HepG2 (cell line): ENCODE measurements at regions not wholly inside any gene's neighbourhood (a gene's known extent, or its start where the extent isn't known, plus 50 kb on each side); places are given as distances from the start of the nearest gene placed in this dataset.

Experiments used
- ATAC-seq: fragments of 200-7000 bp; cut with Tn5 transposase; 3 replicates; pipeline ENCODE4 v1.9.1; 2020; ENCODE audit warnings: mild to moderate bottlenecking, moderate library complexity
- BruUV-seq: library from RNA; stranded (reverse); fragments of 400-500 nt; replicated peaks from 2 replicates; lab custom pipeline; 2021; lab: Mats Ljungman, UMichigan
- CTCF ChIA-PET: fragments of 300-600 bp; formaldehyde crosslinking; extraction: SDS; loops from one replicate; lab custom pipeline; 2021; ENCODE audit warnings: low total read pairs, inconsistent platforms, low intra/inter-chr PET ratio; lab: Yijun Ruan, JAX
- POLR2A ChIA-PET: fragments of 350-600 bp; sonication (Branson Sonifier 250); formaldehyde crosslinking; loops from one replicate; lab custom pipeline; 2020; ENCODE audit warnings: antibody characterized with exemption, inconsistent platforms; lab: Yijun Ruan, JAX
- DNase-seq: peaks from one replicate; pipeline ENCODE4 v3.0.0-alpha.2; 2015; ENCODE audit warnings: low spot score
- FAIRE-seq: peaks from 3 replicates; lab custom pipeline; 2011; peaks lifted over from hg19 to GRCh38; lab: Jason Lieb, UNC
- H2AFZ ChIP-seq: one replicate; pipeline ENCODE4 v1.6.1; 2011; ENCODE audit warnings: low read length, inconsistent platforms
- H3K27ac ChIP-seq: fragments of 300-600 bp; 3 replicates; pipeline ENCODE4 v1.8.0; 2011; ENCODE audit warnings: mixed run types, mild to moderate bottlenecking, mixed read lengths, low read length, inconsistent platforms; ENCODE audit not compliant: insufficient read depth; ENCODE audit errors: extremely low read length
- H3K27me3 ChIP-seq, 2 experiments: fragments of 200-600 bp in 1 of 2; 2 replicates in 1 of 2; 3 replicates in 1 of 2; pipeline versions ENCODE4 v1.6.0 to v1.8.0; 2011; ENCODE audit warnings: low read length in 2 of 2, mild to moderate bottlenecking in 2 of 2, moderate library complexity in 2 of 2, inconsistent platforms in 1 of 2; ENCODE audit not compliant: insufficient read depth in 2 of 2, control insufficient read depth in 1 of 2
- H3K36me3 ChIP-seq, 2 experiments: fragments of 200-600 bp in 1 of 2; replicated peaks in 1 of 2; 2 replicates in 1 of 2; 3 replicates in 1 of 2; pipeline versions ENCODE4 v1.5.1 to v1.8.0; 2011; ENCODE audit warnings: low read length in 2 of 2, inconsistent platforms in 1 of 2; ENCODE audit not compliant: insufficient read depth in 2 of 2, control insufficient read depth in 1 of 2
- H3K4me1 ChIP-seq: 2 replicates; pipeline ENCODE4 v1.5.1; 2012; ENCODE audit warnings: low read length, inconsistent platforms; ENCODE audit not compliant: insufficient read depth
- H3K4me2 ChIP-seq: 2 replicates; pipeline ENCODE4 v1.6.0; 2011; ENCODE audit warnings: low read depth, low read length, inconsistent platforms
- H3K4me3 ChIP-seq, 3 experiments: fragments of 200-600 bp in 1 of 3; sonication (generic), shearing (Covaris generic) in 1 of 3; replicated peaks in 1 of 3; 2 replicates each; pipeline ENCODE4 v1.5.1; 2011 to 2016; ENCODE audit warnings: low read length in 3 of 3, inconsistent platforms in 2 of 3, low read depth in 2 of 3, mild to moderate bottlenecking in 2 of 3, control low read depth in 1 of 3, mixed read lengths in 1 of 3; ENCODE audit not compliant: insufficient read depth in 1 of 3
- H3K79me2 ChIP-seq: one replicate; pipeline ENCODE4 v1.6.1; 2011; ENCODE audit warnings: low read length, inconsistent platforms; ENCODE audit not compliant: insufficient read depth
- H3K9ac ChIP-seq: 2 replicates; pipeline ENCODE4 v1.6.0; 2011; ENCODE audit warnings: mild to moderate bottlenecking, low read depth, low read length, inconsistent platforms; ENCODE audit not compliant: insufficient read depth
- H3K9me3 ChIP-seq: 2 replicates; pipeline ENCODE4 v1.5.1; 2012; ENCODE audit warnings: mild to moderate bottlenecking, low read length
- H4K20me1 ChIP-seq: 2 replicates; pipeline ENCODE4 v1.6.0; 2011; ENCODE audit warnings: inconsistent platforms, mild to moderate bottlenecking, low read length, moderate library complexity; ENCODE audit not compliant: insufficient read depth
- IKZF1 ChIP-seq: fragments of 450-650 bp; IDR thresholded peaks from 2 replicates; pipeline ENCODE4 v1.7.1; 2016
- MAFF ChIP-seq: IDR thresholded peaks from 2 replicates; pipeline ENCODE4 v1.6.1; 2011; ENCODE audit warnings: low read depth, low read length, improper control_type of control experiment
- MAFG ChIP-seq: sonication (generic); formaldehyde crosslinking; IDR thresholded peaks from 2 replicates; pipeline ENCODE4 v1.5.1; 2020; ENCODE audit warnings: mild to moderate bottlenecking, missing genetic modification reagents
- MAFK ChIP-seq, 2 experiments: IDR thresholded peaks in 1 of 2; conservative IDR thresholded peaks in 1 of 2; 2 replicates each; pipeline ENCODE4 v1.6.1; 2011; ENCODE audit warnings: improper control_type of control experiment in 2 of 2, low read length in 2 of 2
- MTA3 ChIP-seq: sonication (generic); formaldehyde crosslinking; IDR thresholded peaks from 2 replicates; pipeline ENCODE4 v1.4.0; 2020; ENCODE audit warnings: missing genetic modification reagents
- PCBP1 ChIP-seq: fragments of 200-400 bp; formaldehyde crosslinking; IDR thresholded peaks from 2 replicates; pipeline ENCODE4 v1.6.1; 2017; ENCODE audit warnings: mild to moderate bottlenecking, low read depth, low read length, borderline replicate concordance
- RXRB ChIP-seq: IDR thresholded peaks from 2 replicates; pipeline ENCODE4 v1.6.1; 2016; ENCODE audit warnings: borderline replicate concordance, missing genetic modification reagents, missing compliant biosample characterization
- SUZ12 ChIP-seq: fragments of 150-350 bp; IDR thresholded peaks from 2 replicates; pipeline ENCODE4 v1.6.1; 2014; ENCODE audit warnings: low read depth, low read length
- TOE1 ChIP-seq: sonication (generic); formaldehyde crosslinking; IDR thresholded peaks from 2 replicates; pipeline ENCODE4 v1.4.0; 2020; ENCODE audit warnings: mild to moderate bottlenecking, missing genetic modification reagents
- TRIM22 ChIP-seq: fragments of 450-650 bp; IDR thresholded peaks from 2 replicates; pipeline ENCODE4 v1.6.1; 2017
- ZNF232 ChIP-seq: sonication (generic); formaldehyde crosslinking; IDR thresholded peaks from 2 replicates; pipeline ENCODE4 v1.4.0; 2020; ENCODE audit warnings: missing genetic modification reagents, borderline replicate concordance
- ZNF260 ChIP-seq: sonication (generic); formaldehyde crosslinking; IDR thresholded peaks from 2 replicates; pipeline ENCODE4 v1.4.0; 2020; ENCODE audit warnings: missing genetic modification reagents, low read depth, mild to moderate bottlenecking, borderline replicate concordance
- ZNF331 ChIP-seq: sonication (generic); formaldehyde crosslinking; IDR thresholded peaks from 2 replicates; pipeline ENCODE4 v1.4.0; 2020; ENCODE audit warnings: missing genetic modification reagents
- WGBS: methylation state at CpG from one replicate; pipeline ENCODE4 v1.1.6; 2017; ENCODE audit warnings: low lambda C conversion rate; 5-methylcytosine and 5-hydroxymethylcytosine counted together
- in situ Hi-C: cut with HindIII; loops from 2 replicates; pipeline ENCODE4 v1.10.0; 2017; ENCODE audit warnings: low pct_unique_long_range_greater_than_20kb; ENCODE audit not compliant: extremely low pct_ligation_motif_present
- intact Hi-C: fragments of 100-400 bp; cut with micrococcal nuclease; formaldehyde crosslinking; loops from one replicate; pipeline ENCODE4 v1.10.0; 2022; ENCODE audit not compliant: unreplicated experiment

GRCh38 chr20:9940329-9940728 lies 94.5 kb upstream of the ANKEF1 start:
- no TSS peak for BruUV-seq
- no peak overlapping the region for H3K4me2 ChIP-seq
- in situ Hi-C loops (no loop called here), intact Hi-C loops (no loop called here)
- CTCF ChIA-PET, result no interaction called here
- no peaks in the 10 kb centered on the region for H3K4me1 ChIP-seq
- no peaks in the 10 kb centered on the region for H3K27me3 ChIP-seq
- H3K27ac ChIP-seq, result no peak overlapping the region
- H3K79me2 ChIP-seq, result no peaks in the 10 kb centered on the region
- H3K9me3 ChIP-seq, result no peaks in the 10 kb centered on the region
- H2AFZ ChIP-seq, result no peak overlapping the region
- DNase-seq (no peak), ATAC-seq (no peak)
- no peaks in the 10 kb centered on the region for H3K36me3 ChIP-seq
- WGBS, result 7% methylated on average over 2 of the region's 2 CpGs
- TF ChIP-seq ZNF331 (CRISPR knock-in tag) (peak; percentile 88), RXRB (CRISPR knock-in tag) (no peak)
- TF ChIP-seq, all 625 proteins: peak for 1
- Histone ChIP-seq H4K20me1 (no peaks in the 10 kb centered on the region), H3K9ac (no peak overlapping the region), H3K4me3 (no peak overlapping the region)
- POLR2A ChIA-PET, result no interaction called here
- FAIRE-seq, result no peak

DNA sequence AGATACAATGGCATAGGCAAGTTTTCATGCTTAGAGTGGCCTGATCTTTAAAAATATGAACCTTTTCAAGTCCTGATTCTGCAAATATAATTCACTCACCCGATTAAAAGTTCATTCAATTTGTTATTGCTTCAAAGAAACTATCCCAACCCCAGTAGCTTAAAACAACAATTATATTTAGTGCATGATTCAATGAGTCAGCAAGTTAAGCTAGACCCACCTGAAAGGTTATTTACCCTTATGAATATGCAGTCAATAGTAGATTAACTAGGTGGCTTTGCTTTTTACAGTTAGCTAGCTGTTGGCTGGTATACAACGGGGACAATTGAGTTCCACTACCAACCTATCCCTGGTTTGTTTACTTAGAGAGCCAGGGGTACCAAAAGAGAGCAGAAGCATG lies 95.6 kb upstream of the ANKEF1 start:
- intact Hi-C loops, result no loop called here
- H3K4me1 ChIP-seq, result no peaks in the 10 kb centered on the region
- no peak overlapping the region for H3K27ac ChIP-seq
- ATAC-seq (no peak), FAIRE-seq (no peak), DNase-seq (no peak)
- no TSS peak for BruUV-seq
- POLR2A ChIA-PET, result no interaction called here
- H4K20me1 ChIP-seq, result no peaks in the 10 kb centered on the region
- CTCF ChIA-PET, result no interaction called here
- H3K79me2 ChIP-seq, result no peaks in the 10 kb centered on the region
- 1% methylated on average over 2 of the region's 2 CpGs for WGBS
- no peak overlapping the region for H3K9ac ChIP-seq
- no peaks in the 10 kb centered on the region for H3K9me3 ChIP-seq
- in situ Hi-C loops, result no loop called here
- H3K4me3 ChIP-seq, result no peak overlapping the region
- TF ChIP-seq MTA3 (CRISPR knock-in tag), result no peak
- no peak for TF ChIP-seq TRIM22
- no peak for TF ChIP-seq TOE1 (CRISPR knock-in tag)
- no peak for TF ChIP-seq SUZ12
- no peak for TF ChIP-seq IKZF1
- TF ChIP-seq PCBP1, result no peak
- no peak for TF ChIP-seq ZNF260 (CRISPR knock-in tag)
- TF ChIP-seq MAFK (conservative IDR thresholded peaks at IDR 0.05 in 1 of 2, IDR thresholded peaks at IDR 0.05 in 1 of 2; ENCODE audit: low read length in 2 of 2), result peak in 1 of 2 experiments; percentile 59; a peak in 3 of 4 replicates
- no peak for TF ChIP-seq MAFG (CRISPR knock-in tag)
- peak; percentile 27; the same call in 1 of the 2 replicates for TF ChIP-seq MAFF
- TF ChIP-seq ZNF232, result no peak
- H3K4me2 ChIP-seq, result no peak overlapping the region
- no peaks in the 10 kb centered on the region for H3K36me3 ChIP-seq
- no peaks in the 10 kb centered on the region for H3K27me3 ChIP-seq
- no peak overlapping the region for H2AFZ ChIP-seq
